ENCODE measurements at regions not wholly inside any gene's neighbourhood (a gene's known extent, or its start where the extent isn't known, plus 50 kb on each side); places are given as distances from the start of the nearest gene placed in this dataset.

DNA sequence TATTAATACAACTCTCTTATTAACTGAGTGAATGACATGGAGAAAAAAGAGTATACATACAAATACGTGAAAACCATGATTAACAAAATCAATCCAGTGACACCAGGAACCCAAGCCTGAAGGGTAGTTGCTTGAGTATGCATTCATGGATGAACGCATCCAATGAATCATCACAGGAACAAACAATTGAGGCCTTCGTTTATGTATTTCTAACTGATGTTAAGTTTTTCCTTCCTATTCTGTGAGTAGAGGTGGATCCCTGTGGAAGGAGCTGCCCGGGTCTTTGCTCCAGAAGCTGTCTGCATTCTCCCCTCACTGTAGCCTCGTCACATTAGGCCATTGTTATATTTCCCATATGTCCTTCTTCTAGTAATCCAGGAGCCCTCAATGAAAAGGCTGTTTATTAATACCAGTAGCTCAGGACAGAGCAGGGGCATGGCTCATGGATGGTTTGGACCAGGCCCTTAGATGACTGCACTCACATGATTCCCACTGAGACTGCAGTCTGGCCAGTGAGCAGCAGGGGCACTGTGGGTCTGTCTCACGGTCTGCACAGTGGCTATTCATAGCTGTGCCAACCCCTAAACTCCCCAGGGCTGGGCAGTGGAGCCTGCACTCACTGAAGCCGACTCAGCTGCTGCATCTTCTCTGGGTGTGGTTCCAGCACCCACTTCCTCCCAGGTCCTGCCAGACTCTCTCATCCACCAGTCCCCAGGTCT lies 128.1 kb upstream of the TOP3B start:
- H3K4me3 ChIP-seq (ENCODE audit: low read length), result no peak overlapping the region
- no peak for TF ChIP-seq ZNF274 (IDR thresholded peaks at IDR 0.05; ENCODE audit: low read depth, low read length)

DNA sequence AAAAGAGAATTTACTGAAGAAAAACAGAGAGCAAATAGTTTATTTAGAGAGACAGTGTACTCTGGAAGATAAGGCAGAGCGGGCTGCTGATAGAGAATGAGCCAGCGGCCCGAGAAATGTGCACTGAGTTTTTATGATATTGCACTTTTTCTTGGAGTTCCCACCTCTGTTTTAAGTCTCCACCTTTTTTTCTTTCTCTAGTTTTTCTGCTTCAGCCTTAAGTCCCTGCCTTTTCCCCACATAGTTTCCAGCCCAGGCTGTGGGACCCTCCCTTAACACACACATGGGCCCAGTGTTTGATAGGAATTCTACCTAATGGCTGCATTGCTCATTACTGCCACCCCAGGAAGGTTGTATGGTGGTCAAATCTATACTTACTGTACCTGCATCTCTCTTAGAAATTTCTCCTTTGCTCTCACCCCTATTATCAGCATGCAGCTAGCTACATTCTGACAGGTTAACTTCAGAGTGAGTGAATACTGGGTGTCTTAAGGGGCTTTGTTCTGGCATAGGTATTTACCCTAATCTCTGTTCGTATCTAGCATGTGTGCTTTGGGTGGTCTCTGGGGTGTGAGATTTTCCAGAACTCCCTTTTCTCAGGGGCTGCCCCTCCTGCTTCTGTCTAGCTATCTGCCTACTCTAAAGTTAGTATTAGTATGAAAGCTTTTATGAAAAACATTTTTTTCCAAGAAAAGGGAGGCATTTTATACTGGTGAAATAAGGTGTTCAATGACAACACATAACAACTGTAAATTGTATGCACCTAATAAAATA lies 127.3 kb upstream of the TOP3B start:
- no peak overlapping the region for H3K4me3 ChIP-seq (ENCODE audit: low read length)
- no peak for TF ChIP-seq ZNF274 (IDR thresholded peaks at IDR 0.05; ENCODE audit: low read depth, low read length)

DNA sequence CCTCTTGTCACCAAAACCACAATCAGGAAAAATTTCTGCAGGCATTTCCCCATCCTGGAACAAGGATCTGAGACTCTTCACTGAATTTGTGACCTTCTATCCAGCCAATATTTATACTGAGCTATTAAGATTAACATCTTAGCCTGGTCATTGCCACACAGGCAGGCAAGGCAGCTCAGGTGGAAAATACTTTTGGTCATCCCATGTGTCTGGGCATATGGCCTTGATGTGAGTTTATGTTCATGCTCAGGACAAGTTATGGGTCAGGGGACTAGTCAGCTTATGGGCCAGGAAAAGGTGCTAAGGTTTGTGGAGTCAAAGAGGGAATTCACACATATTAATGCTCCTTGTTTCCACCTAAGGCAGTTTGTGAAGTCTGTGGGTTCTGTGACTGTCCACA lies 124.3 kb upstream of the TOP3B start:
- TF ChIP-seq ZNF274 (IDR thresholded peaks at IDR 0.05; ENCODE audit: low read depth, low read length), result no peak
- no peak overlapping the region for H3K4me3 ChIP-seq (ENCODE audit: low read length)

DNA sequence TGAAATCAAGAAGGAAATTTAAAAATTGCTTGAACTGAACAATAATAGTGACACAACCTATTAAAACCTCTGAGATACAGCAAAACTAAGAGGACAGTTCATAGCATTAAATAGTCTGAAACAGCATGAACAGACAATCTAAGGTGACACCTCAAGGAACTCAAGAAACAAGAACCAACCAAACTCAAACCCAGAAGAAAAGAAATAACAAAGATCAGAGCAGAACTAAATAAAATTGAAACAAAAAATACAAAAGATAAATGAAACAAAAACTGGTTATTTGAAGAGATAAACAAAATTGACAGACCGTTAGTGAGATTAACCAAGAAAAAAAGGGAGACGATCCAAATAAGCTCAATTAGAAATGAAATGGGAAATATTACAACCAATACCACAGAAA lies 122.8 kb upstream of the TOP3B start:
- no peak overlapping the region for H3K4me3 ChIP-seq (ENCODE audit: low read length)
- TF ChIP-seq ZNF274 (IDR thresholded peaks at IDR 0.05; ENCODE audit: low read depth, low read length), result no peak

DNA sequence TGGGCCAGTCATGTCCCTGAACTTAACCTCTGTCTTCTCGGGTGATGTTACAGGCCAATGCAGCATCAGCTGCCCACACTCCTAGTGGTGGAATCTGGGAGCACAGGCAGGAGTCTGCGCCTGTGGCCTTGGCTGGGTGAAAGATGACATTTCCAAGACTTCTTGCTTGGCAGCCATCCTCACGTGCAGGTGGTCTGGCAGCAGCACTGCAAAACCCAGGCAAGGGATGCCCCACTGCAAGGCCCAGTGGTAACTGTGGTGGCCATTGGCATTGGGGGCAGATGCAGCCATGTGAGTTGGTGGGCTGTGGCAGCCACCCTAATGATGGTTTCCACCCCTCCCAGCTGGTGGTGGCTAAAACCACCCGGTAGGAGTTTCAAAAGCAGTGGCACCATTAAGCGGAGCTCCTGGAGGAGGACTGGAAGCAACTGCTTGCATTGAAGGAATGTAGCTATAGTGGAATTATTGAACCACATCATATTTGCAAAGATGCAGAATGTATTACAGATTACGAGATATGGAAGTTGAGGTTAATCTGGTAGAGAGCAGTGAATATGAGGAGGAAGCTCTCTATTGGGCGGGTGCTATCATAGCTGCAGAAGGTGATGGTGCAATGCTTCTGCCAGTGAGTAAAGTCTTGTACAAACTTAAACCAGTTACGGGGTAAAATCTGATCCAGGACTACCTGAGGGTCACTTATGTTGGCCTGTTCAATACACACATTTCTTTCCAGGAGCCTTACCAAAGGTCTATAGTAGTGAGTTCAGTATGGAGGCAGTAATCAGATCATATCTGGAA lies 120.7 kb upstream of the TOP3B start:
- no peak for TF ChIP-seq ZNF274 (IDR thresholded peaks at IDR 0.05; ENCODE audit: low read depth, low read length)
- no peak overlapping the region for H3K4me3 ChIP-seq (ENCODE audit: low read length)

DNA sequence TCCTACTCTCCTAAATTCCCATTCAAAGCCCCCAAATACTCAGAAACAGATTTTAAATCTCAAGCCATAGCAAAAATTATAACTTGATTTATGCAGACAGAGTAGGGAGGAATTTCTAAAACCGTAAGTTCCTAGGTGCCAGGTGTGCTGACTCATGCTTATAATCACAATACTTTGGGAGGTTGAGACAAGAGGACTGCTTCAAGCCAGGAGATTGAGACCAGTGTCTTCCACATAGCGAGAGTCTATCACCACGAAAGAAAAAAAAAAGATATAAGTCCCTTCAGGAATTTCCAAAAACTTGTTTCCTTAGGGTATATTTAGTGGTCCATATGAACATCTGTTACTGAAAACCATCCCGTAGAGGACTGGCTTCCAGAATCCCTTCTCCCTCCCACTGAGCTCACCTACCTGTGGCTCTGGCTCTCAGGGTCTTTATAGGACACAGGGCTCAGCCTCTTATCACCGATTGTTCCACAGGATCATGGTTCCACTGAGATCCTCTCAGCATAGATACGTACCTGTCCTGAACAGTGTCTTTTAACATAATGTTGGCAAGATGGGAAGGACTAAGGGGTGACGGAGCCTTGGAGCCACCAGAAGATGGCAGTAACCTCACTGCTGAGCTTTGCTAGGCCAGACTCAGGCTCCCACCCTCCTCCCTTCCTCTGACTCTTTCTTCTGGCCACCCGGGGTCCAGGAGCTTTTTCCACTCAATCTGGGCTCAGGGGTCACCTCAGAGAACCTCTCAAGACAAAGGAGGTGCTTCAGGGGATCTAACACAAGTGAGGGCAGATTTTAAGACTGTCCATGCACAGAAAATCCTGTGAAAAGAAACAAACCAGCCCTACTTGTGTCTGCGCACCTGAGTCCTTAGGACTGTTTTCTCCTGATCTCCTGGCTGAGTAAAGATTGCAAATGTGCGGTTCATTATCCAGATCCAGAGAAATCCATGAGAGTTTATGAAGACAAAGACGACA lies 117.5 kb upstream of the TOP3B start:
- no peak overlapping the region for H3K4me3 ChIP-seq (ENCODE audit: low read length)
- TF ChIP-seq ZNF274 (IDR thresholded peaks at IDR 0.05; ENCODE audit: low read depth, low read length), result no peak

DNA sequence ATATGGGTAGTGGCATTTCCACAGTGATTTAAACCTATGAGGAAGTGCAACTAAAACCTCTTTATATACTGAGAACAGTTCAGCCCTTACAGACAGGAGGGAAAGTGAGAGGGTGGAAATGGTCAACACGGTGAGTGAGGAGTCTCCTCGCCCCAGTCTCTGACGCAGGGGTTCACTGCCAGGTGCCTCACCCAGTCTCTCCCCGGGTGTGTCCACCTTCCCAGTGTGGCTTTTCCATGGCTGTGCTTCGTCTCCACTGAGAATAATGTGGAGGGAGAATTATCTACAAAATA lies 116.6 kb upstream of the TOP3B start:
- no peak overlapping the region for H3K4me3 ChIP-seq (ENCODE audit: low read length)
- TF ChIP-seq ZNF274 (IDR thresholded peaks at IDR 0.05; ENCODE audit: low read depth, low read length), result no peak

DNA sequence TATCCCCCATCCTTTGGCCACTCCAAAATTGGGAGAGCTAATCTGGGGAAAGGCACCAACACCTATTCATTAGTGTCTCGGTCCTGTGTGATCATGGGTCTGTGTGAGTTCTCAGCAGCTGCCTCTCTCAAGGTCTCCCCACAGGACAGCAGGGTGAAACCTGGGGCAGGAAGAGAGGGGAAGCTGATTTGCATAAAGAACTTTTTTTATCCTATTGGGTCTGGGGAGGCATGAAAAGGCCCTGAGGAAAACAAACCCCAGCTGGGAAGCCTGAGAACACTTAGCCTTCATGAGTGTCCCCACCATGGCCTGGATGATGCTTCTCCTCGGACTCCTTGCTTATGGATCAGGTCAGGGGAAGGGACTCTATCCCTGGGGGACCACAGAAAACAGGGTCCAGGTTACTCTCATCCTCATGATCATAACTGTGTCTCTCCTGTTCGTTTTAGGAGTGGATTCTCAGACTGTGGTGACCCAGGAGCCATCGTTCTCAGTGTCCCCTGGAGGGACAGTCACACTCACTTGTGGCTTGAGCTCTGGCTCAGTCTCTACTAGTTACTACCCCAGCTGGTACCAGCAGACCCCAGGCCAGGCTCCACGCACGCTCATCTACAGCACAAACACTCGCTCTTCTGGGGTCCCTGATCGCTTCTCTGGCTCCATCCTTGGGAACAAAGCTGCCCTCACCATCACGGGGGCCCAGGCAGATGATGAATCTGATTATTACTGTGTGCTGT lies 116.0 kb upstream of the TOP3B start:
- peak; percentile 92 for TF ChIP-seq ZNF274 (IDR thresholded peaks at IDR 0.05; ENCODE audit: low read depth, low read length)

DNA sequence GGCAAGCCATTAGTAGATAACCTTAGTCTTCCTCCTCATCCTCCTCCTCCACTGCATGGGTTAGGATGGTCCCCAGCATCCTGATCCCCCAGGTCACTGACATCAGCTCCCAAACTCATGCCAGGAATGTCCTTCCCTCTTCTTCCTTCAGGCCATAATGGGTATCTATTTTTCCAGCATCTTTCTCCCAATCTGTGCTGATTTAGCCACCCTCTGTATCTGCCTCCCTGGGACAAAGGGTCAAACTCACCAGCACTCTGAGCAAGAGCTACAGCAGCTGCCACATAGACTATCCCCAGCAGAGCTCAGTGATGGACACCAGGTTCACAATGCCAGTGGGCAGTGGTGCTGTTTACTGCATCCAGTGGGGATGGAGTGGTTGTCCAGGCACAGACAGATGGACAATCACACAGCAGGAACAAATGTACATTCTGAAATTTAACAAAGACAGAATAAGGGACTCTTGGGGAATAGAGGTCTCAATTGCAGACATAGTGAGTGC lies 115.2 kb upstream of the TOP3B start:
- H3K4me3 ChIP-seq (ENCODE audit: low read length), result no peak overlapping the region
- TF ChIP-seq ZNF274 (IDR thresholded peaks at IDR 0.05; ENCODE audit: low read depth, low read length), result no peak

More for the DNA sequence above, 116.0 kb upstream of the TOP3B start:
- no peak overlapping the region; the same call in 1 of the 2 replicates for H3K4me3 ChIP-seq (ENCODE audit: low read length)

DNA sequence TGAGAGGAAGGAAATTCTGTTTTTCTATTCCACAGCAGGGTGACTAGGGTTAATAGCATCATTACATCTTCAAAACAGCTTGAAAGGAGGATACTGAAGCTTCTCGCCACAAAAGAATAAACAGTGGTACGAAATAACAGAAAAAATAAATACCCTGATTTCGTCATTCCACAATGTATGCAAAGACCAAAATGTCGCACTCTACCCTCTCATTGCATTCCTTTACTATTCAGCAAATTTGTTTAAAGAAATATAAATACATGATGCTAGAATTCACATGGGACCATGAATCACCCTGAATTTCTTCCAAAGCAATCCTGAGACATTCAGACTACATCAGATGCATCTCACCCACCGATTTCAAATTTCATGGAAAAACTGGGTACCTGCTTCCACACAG lies 112.3 kb upstream of the TOP3B start:
- no peak overlapping the region for H3K4me3 ChIP-seq (ENCODE audit: low read length)
- no peak for TF ChIP-seq ZNF274 (IDR thresholded peaks at IDR 0.05; ENCODE audit: low read depth, low read length)

DNA sequence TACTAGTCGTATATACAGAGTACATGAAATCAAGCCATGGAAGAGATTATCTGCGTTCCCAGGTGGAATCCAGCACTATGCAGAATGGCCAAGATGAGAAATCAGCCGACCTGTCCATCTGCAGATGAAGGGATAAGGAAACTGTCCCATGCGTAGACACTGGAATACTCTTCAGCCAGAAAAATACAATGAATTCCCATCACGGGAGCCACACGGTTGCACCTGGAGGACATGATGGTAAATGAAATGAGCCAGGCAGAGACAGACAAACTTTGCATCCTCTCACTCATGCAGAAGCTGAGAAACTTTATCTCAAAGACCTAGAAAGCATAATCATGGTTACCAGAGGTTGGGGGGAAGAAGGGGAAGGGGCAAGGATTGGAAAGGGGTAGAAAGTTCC lies 111.9 kb upstream of the TOP3B start:
- no peak for TF ChIP-seq ZNF274 (IDR thresholded peaks at IDR 0.05; ENCODE audit: low read depth, low read length)
- H3K4me3 ChIP-seq (ENCODE audit: low read length), result no peak overlapping the region

DNA sequence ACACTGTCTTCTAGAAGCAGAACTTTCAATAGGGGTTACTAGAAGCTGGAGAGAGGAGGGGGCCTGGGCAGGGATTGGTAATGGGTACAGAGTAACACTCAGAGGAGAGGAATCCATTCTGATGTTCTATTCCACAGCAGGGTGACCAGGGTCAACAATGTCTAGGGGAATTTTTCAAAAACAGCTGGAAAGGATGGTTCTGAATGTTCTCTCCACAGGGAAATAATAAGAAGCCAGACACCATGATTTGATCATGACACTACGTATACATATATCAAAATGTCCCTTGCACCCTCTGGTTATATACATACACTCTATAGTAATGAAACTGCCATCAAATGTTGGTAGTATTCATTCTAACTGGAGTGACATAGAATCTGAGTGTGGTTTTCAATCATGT lies 111.2 kb upstream of the TOP3B start:
- H3K4me3 ChIP-seq (ENCODE audit: low read length), result no peak overlapping the region

DNA sequence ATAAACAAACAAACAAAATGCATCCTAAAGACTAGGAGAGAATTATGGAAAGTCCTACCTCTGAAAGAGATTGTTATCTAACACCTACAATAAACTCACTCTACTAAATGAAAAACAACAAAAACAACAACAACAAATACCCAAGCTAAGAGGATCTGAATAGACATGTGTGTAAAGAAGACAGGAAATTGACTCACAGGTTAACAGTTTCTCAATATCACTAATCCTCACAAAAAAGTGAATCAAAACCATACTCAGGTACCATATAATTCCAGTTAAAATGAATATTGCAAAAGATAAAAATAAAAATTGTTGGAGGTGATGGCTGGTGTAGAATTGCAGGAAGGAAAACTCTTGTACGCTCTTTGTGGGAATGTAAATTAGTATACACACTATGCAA lies 110.4 kb upstream of the TOP3B start:
- TF ChIP-seq ZNF274 (IDR thresholded peaks at IDR 0.05; ENCODE audit: low read depth, low read length), result no peak
- H3K4me3 ChIP-seq (ENCODE audit: low read length), result no peak overlapping the region

More for the DNA sequence above, 111.2 kb upstream of the TOP3B start:
- no peak for TF ChIP-seq ZNF274 (IDR thresholded peaks at IDR 0.05; ENCODE audit: low read depth, low read length)
